Astrocyte of the spinal cord (primary cell): ENCODE measurements at regions not wholly inside any gene's neighbourhood (a gene's known extent, or its start where the extent isn't known, plus 50 kb on each side); places are given as distances from the start of the nearest gene placed in this dataset.
"Not testable (repeated sequence)": the region's sequence is repeated elsewhere in the genome, so short reads cannot be mapped to it uniquely, and the experiment has no call there.

Experiments
- DNase-seq: peaks from one replicate; pipeline ENCODE4 v3.0.0; 2011; ENCODE audit warnings: low read depth, low spot score
- H3K4me3 ChIP-seq: 2 replicates; pipeline ENCODE4 v1.5.1; 2011; ENCODE audit warnings: low read depth, mild to moderate bottlenecking, low read length, moderate library complexity
- CTCF ChIP-seq: IDR thresholded peaks from 2 replicates; pipeline ENCODE4 v1.5.1; 2012; ENCODE audit warnings: low read depth, mild to moderate bottlenecking, low read length, inconsistent platforms
- in situ Hi-C: cut with HindIII; loops from 2 replicates; pipeline ENCODE4 v1.10.0; 2017; ENCODE audit warnings: low sequenced_read_pairs

- in situ Hi-C loops = no loop called here
- DNase-seq = no peak
- no peak overlapping the region for H3K4me3 ChIP-seq
- TF ChIP-seq CTCF = no peak
Measured at GRCh38 chr18:38752430-38752829, 1186.8 kb upstream of the CELF4 start.

- no peak for DNase-seq
- in situ Hi-C loops = no loop called here
- TF ChIP-seq CTCF = no peak
- H3K4me3 ChIP-seq = no peak overlapping the region
Measured at GRCh38 chr18:38751898-38752297, 1186.3 kb upstream of the CELF4 start.

- TF ChIP-seq CTCF = no peak
- DNase-seq = no peak
- no peak overlapping the region for H3K4me3 ChIP-seq
- in situ Hi-C loops = no loop called here
Measured at GRCh38 chr18:38751211-38751610, 1185.6 kb upstream of the CELF4 start.

- in situ Hi-C loops = no loop called here
- H3K4me3 ChIP-seq = no peak overlapping the region
- no peak for DNase-seq
- TF ChIP-seq CTCF = no peak
Measured at GRCh38 chr18:38750751-38751150, 1185.2 kb upstream of the CELF4 start.

GRCh38 chr18:38747153-38747552, 1181.6 kb upstream of the CELF4 start:
- in situ Hi-C loops = no loop called here
- no peak overlapping the region for H3K4me3 ChIP-seq
- no peak for DNase-seq
- no peak for TF ChIP-seq CTCF

- H3K4me3 ChIP-seq, in situ Hi-C loops, DNase-seq: not testable (repeated sequence)
Measured at GRCh38 chr18:38720181-38720580, 1154.6 kb upstream of the CELF4 start.

- no peak for DNase-seq
- no peak overlapping the region for H3K4me3 ChIP-seq
Measured at GRCh38 chr18:38718365-38718901, 1152.8 kb upstream of the CELF4 start.

More at GRCh38 chr18:38718365-38718901, 1152.8 kb upstream of the CELF4 start:
- TF ChIP-seq CTCF = no peak
- in situ Hi-C loops = no loop called here
